MCF 10A (cell line): ENCODE measurements at regions not wholly inside any gene's neighbourhood (a gene's known extent, or its start where the extent isn't known, plus 50 kb on each side); places are given as distances from the start of the nearest gene placed in this dataset.

ENCODE experiments used
- BruUV-seq: library from RNA; stranded (reverse); fragments of 400-500 nt; replicated peaks from 2 replicates; lab custom pipeline; 2021; lab: Mats Ljungman, UMichigan
- CTCF ChIA-PET: fragments of 300-600 bp; sonication (Branson Sonifier 250); formaldehyde crosslinking; extraction: SDS; loops from one replicate; lab custom pipeline; 2021; ENCODE audit warnings: antibody characterized with exemption, inconsistent platforms; lab: Yijun Ruan, JAX
- POLR2A ChIA-PET: fragments of 300-600, 350-650 bp; sonication (Branson Sonifier 250); formaldehyde crosslinking; extraction: SDS; loops from one replicate; lab custom pipeline; 2020; ENCODE audit warnings: antibody characterized with exemption, inconsistent platforms; lab: Yijun Ruan, JAX
- DNase-seq: peaks from one replicate; pipeline ENCODE4 v3.0.0-alpha.2; 2018; ENCODE audit not compliant: unreplicated experiment
- H3K27ac Mint-ChIP-seq: one replicate; pipeline ENCODE4 v1.8.0; 2022; ENCODE audit warnings: mild to moderate bottlenecking, low read depth, mixed read lengths; ENCODE audit not compliant: unreplicated experiment
- H3K27me3 Mint-ChIP-seq: one replicate; pipeline ENCODE4 v1.8.0; 2022; ENCODE audit warnings: mixed read lengths; ENCODE audit not compliant: insufficient read depth, unreplicated experiment
- H3K36me3 Mint-ChIP-seq: one replicate; pipeline ENCODE4 v1.8.0; 2022; ENCODE audit warnings: mild to moderate bottlenecking, moderate library complexity, mixed read lengths; ENCODE audit not compliant: insufficient read depth, unreplicated experiment
- H3K4me1 Mint-ChIP-seq: one replicate; pipeline ENCODE4 v1.8.0; 2022; ENCODE audit warnings: mixed read lengths; ENCODE audit not compliant: insufficient read depth, unreplicated experiment
- H3K4me3 Mint-ChIP-seq: one replicate; pipeline ENCODE4 v1.8.0; 2022; ENCODE audit warnings: mild to moderate bottlenecking, moderate library complexity, mixed read lengths; ENCODE audit not compliant: unreplicated experiment
- H3K9me3 Mint-ChIP-seq: one replicate; pipeline ENCODE4 v1.8.0; 2022; ENCODE audit warnings: mixed read lengths; ENCODE audit not compliant: unreplicated experiment
- CTCF ChIP-seq: fragments of 200-600 bp; IDR thresholded peaks from one replicate; pipeline ENCODE4 v1.8.0; 2022; ENCODE audit warnings: antibody characterized with exemption, mild to moderate bottlenecking; ENCODE audit not compliant: unreplicated experiment
- intact Hi-C: fragments of 100-400 bp; cut with micrococcal nuclease; formaldehyde crosslinking; loops from 2 replicates; pipeline ENCODE4 v1.14.1; 2022

- H3K9me3 Mint-ChIP-seq, result peaks cover 4% of the 10 kb centered on the region
- no peak overlapping the region for H3K4me3 Mint-ChIP-seq
- H3K27ac Mint-ChIP-seq, result no peak overlapping the region
- no peak for DNase-seq
- no peak for TF ChIP-seq CTCF
- no peaks in the 10 kb centered on the region for H3K27me3 Mint-ChIP-seq
- no peaks in the 10 kb centered on the region for H3K36me3 Mint-ChIP-seq
- peaks cover 6% of the 10 kb centered on the region for H3K4me1 Mint-ChIP-seq
- no TSS peak for BruUV-seq
- ChIA-PET CTCF (interaction anchor here (0.9 to 3.3 kb wide), 2 partner anchors 8 to 19 kb away, joined by 3 to 14 read pairs; no protein-coding TSS in a partner anchor), POLR2A (interaction anchor here (1.1 kb wide), 2 partner anchors 8 to 14 kb away, joined by 3 to 5 read pairs; no protein-coding TSS in a partner anchor)
- intact Hi-C loops, result no loop called here
Observed at GRCh38 chr6:79832723-79833122, 114.6 kb downstream of the ELOVL4 start.

- intact Hi-C loops, result loop anchor here (5.0 kb wide), 1 partner anchor 43 kb away; no protein-coding TSS in a partner anchor
- H3K27me3 Mint-ChIP-seq, result no peaks in the 10 kb centered on the region
- H3K9me3 Mint-ChIP-seq, result peaks cover 12% of the 10 kb centered on the region
- TF ChIP-seq CTCF, result no peak
- no peak overlapping the region for H3K4me3 Mint-ChIP-seq
- no peak overlapping the region for H3K27ac Mint-ChIP-seq
- H3K36me3 Mint-ChIP-seq, result peaks cover 4% of the 10 kb centered on the region
- peaks cover 16% of the 10 kb centered on the region for H3K4me1 Mint-ChIP-seq
- BruUV-seq, result no TSS peak
- CTCF ChIA-PET, result interaction anchor here (0.6 to 1.7 kb wide), 11 partner anchors 9 to 1659 kb away, joined by 3 to 12 read pairs (median 3); no protein-coding TSS in a partner anchor
- POLR2A ChIA-PET, result interaction anchor here (0.6 to 1.1 kb wide), 5 partner anchors 9 to 841 kb away, joined by 3 to 5 read pairs (median 3); partner anchors contain the start of genes LCA5 and TTK
- DNase-seq, result peak; percentile 46
Observed at GRCh38 chr6:79824202-79824601, 123.2 kb downstream of the ELOVL4 start.

- no peak overlapping the region for H3K27ac Mint-ChIP-seq
- CTCF ChIA-PET, result no interaction called here
- no peak overlapping the region for H3K4me3 Mint-ChIP-seq
- intact Hi-C loops, result loop anchor here (5.0 kb wide), 1 partner anchor 45 kb away; no protein-coding TSS in a partner anchor
- H3K4me1 Mint-ChIP-seq, result peaks cover 16% of the 10 kb centered on the region
- no TSS peak for BruUV-seq
- no peaks in the 10 kb centered on the region for H3K27me3 Mint-ChIP-seq
- peak; percentile 38 for DNase-seq
- H3K9me3 Mint-ChIP-seq, result no peaks in the 10 kb centered on the region
- peaks cover 4% of the 10 kb centered on the region for H3K36me3 Mint-ChIP-seq
- POLR2A ChIA-PET, result no interaction called here
- no peak for TF ChIP-seq CTCF
Observed at GRCh38 chr6:79821859-79822258, 125.5 kb downstream of the ELOVL4 start.

GRCh38 chr6:79818471-79818870 lies 128.9 kb downstream of the ELOVL4 start:
- POLR2A ChIA-PET, result interaction anchor here (0.5 to 1.0 kb wide), 2 partner anchors 14 to 761 kb away, joined by 3 read pairs; no protein-coding TSS in a partner anchor
- H3K27me3 Mint-ChIP-seq, result no peaks in the 10 kb centered on the region
- no peaks in the 10 kb centered on the region for H3K9me3 Mint-ChIP-seq
- peak; percentile 24 for DNase-seq
- BruUV-seq, result no TSS peak
- TF ChIP-seq CTCF, result no peak
- CTCF ChIA-PET, result interaction anchor here (0.6 to 1.7 kb wide), 4 partner anchors 8 to 94 kb away, joined by 4 to 6 read pairs (median 4); no protein-coding TSS in a partner anchor
- H3K4me1 Mint-ChIP-seq, result peaks cover 9% of the 10 kb centered on the region
- H3K27ac Mint-ChIP-seq, result no peak overlapping the region
- H3K4me3 Mint-ChIP-seq, result no peak overlapping the region
- peaks cover 4% of the 10 kb centered on the region for H3K36me3 Mint-ChIP-seq
- intact Hi-C loops, result no loop called here
